Progenitor cell of endocrine pancreas (in vitro differentiated cells): ENCODE measurements at regions not wholly inside any gene's neighbourhood (a gene's known extent, or its start where the extent isn't known, plus 50 kb on each side); places are given as distances from the start of the nearest gene placed in this dataset.

Source experiments
- DNase-seq: peaks from one replicate; pipeline ENCODE4 v3.0.0; 2021; ENCODE audit warnings: low spot score; ENCODE audit not compliant: unreplicated experiment
- H3K27ac Mint-ChIP-seq: 2 replicates; pipeline ENCODE4 v1.8.0; 2021; ENCODE audit warnings: mild to moderate bottlenecking, moderate library complexity, mixed read lengths
- H3K27me3 Mint-ChIP-seq: 2 replicates; pipeline ENCODE4 v1.8.0; 2021; ENCODE audit warnings: mixed read lengths
- H3K36me3 Mint-ChIP-seq: 2 replicates; pipeline ENCODE4 v1.8.0; 2022; ENCODE audit warnings: mixed read lengths; ENCODE audit not compliant: insufficient read depth
- H3K4me1 Mint-ChIP-seq: 2 replicates; pipeline ENCODE4 v1.8.0; 2021; ENCODE audit warnings: low read depth, mixed read lengths
- H3K4me3 Mint-ChIP-seq: 2 replicates; pipeline ENCODE4 v1.8.0; 2021; ENCODE audit warnings: low read depth, mild to moderate bottlenecking, moderate library complexity, mixed read lengths
- H3K9me3 Mint-ChIP-seq: 2 replicates; pipeline ENCODE4 v1.8.0; 2021; ENCODE audit warnings: low read depth, mixed read lengths
- CTCF ChIP-seq: fragments of 200-600 bp; sonication (generic); IDR thresholded peaks from one replicate; pipeline ENCODE4 v1.5.0; 2021; ENCODE audit warnings: antibody characterized with exemption, mild to moderate bottlenecking; ENCODE audit not compliant: unreplicated experiment

- Mint-ChIP-seq H3K36me3 (no peaks in the 10 kb centered on the region), H3K9me3 (peaks cover 8% of the 10 kb centered on the region), H3K4me3 (no peak overlapping the region), H3K27ac (no peak overlapping the region), H3K27me3 (peaks cover 7% of the 10 kb centered on the region), H3K4me1 (no peaks in the 10 kb centered on the region)
- no peak for DNase-seq
- no peak for TF ChIP-seq CTCF
Measured at GRCh38 chr2:38232454-38232853, 144.6 kb downstream of the ATL2 start.

GRCh38 chr2:38230756-38231155 is 146.3 kb downstream of the ATL2 start:
- no peak for TF ChIP-seq CTCF
- no peak overlapping the region for H3K4me3 Mint-ChIP-seq
- no peak for DNase-seq
- H3K27me3 Mint-ChIP-seq: peaks cover 7% of the 10 kb centered on the region
- H3K27ac Mint-ChIP-seq: no peak overlapping the region
- H3K4me1 Mint-ChIP-seq: no peaks in the 10 kb centered on the region
- peaks cover 8% of the 10 kb centered on the region for H3K9me3 Mint-ChIP-seq
- no peaks in the 10 kb centered on the region for H3K36me3 Mint-ChIP-seq

DNA sequence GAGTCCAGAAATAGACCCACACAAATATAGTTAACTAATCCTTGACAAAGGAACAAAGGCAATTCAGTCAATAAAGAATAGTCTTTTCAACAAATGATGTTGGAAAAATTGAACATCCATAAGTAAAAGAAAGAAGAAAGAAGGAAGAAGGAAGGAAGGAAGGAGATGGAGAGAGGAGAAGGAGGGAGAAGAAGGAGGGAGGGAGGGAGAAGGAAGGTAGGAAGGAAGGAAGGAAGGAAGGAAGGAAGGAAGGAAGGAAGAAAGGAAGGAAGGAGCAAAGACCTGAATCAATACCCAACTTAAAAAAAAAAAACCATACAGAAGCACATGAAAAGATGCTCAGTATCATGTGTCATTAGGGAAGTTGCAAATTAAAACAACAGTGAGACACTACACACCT is 148.3 kb downstream of the ATL2 start:
- no peak for DNase-seq
- TF ChIP-seq CTCF: no peak
- H3K9me3 Mint-ChIP-seq: no peaks in the 10 kb centered on the region
- H3K27ac Mint-ChIP-seq: no peak overlapping the region
- peaks cover 7% of the 10 kb centered on the region for H3K27me3 Mint-ChIP-seq
- H3K4me1 Mint-ChIP-seq: no peaks in the 10 kb centered on the region
- H3K4me3 Mint-ChIP-seq: no peak overlapping the region
- H3K36me3 Mint-ChIP-seq: no peaks in the 10 kb centered on the region

- no peak for DNase-seq
- Mint-ChIP-seq H3K4me1 (no peaks in the 10 kb centered on the region), H3K27me3 (no peaks in the 10 kb centered on the region), H3K4me3 (no peak overlapping the region), H3K9me3 (peaks cover 3% of the 10 kb centered on the region), H3K36me3 (no peaks in the 10 kb centered on the region), H3K27ac (no peak overlapping the region)
- TF ChIP-seq CTCF: no peak
Measured at GRCh38 chr2:38224821-38225437, 149.0 kb upstream of the CYP1B1 start.

GRCh38 chr2:38224181-38224580 is 148.2 kb upstream of the CYP1B1 start:
- Mint-ChIP-seq H3K36me3 (no peaks in the 10 kb centered on the region), H3K4me3 (no peak overlapping the region), H3K9me3 (peaks cover 3% of the 10 kb centered on the region), H3K4me1 (no peaks in the 10 kb centered on the region), H3K27me3 (no peaks in the 10 kb centered on the region), H3K27ac (no peak overlapping the region)
- TF ChIP-seq CTCF: no peak
- no peak for DNase-seq
